OCI-LY1 (cell line): ENCODE measurements at regions not wholly inside any gene's neighbourhood (a gene's known extent, or its start where the extent isn't known, plus 50 kb on each side); places are given as distances from the start of the nearest gene placed in this dataset.
"Not testable (repeated sequence)": the region's sequence is repeated elsewhere in the genome, so short reads cannot be mapped to it uniquely, and the experiment has no call there.

Experiments used
- H2AFZ ChIP-seq: fragments of 200-600 bp; sonication (generic), shearing (Covaris generic); 2 replicates; pipeline ENCODE4 v1.6.0; 2014; ENCODE audit warnings: antibody characterized with exemption, mild to moderate bottlenecking, low read length
- H3F3A ChIP-seq: fragments of 200-600 bp; sonication (generic), shearing (Covaris generic); 2 replicates; pipeline ENCODE4 v1.6.0; 2014; ENCODE audit warnings: mild to moderate bottlenecking, antibody characterized with exemption, low read length, moderate library complexity; ENCODE audit not compliant: insufficient read depth
- H3K27ac ChIP-seq: fragments of 200-600 bp; sonication (generic); 2 replicates; pipeline ENCODE4 v1.5.1; 2014; ENCODE audit warnings: low read length, mixed run types, mild to moderate bottlenecking, low read depth; ENCODE audit not compliant: poor library complexity, severe bottlenecking
- H3K27me3 ChIP-seq: fragments of 200-600 bp; sonication (generic); 2 replicates; pipeline ENCODE4 v1.6.0; 2014; ENCODE audit warnings: antibody characterized with exemption, mild to moderate bottlenecking, low read length, moderate library complexity; ENCODE audit not compliant: insufficient read depth
- H3K36me3 ChIP-seq: fragments of 200-600 bp; sonication (generic); 2 replicates; pipeline ENCODE4 v1.6.1; 2014; ENCODE audit warnings: mild to moderate bottlenecking, antibody characterized with exemption, low read length, moderate library complexity, mixed read lengths; ENCODE audit not compliant: insufficient read depth
- H3K4me1 ChIP-seq: fragments of 200-600 bp; sonication (generic); 2 replicates; pipeline ENCODE4 v1.5.1; 2014; ENCODE audit warnings: mild to moderate bottlenecking, low read length, moderate library complexity; ENCODE audit not compliant: insufficient read depth, severe bottlenecking
- H3K4me2 ChIP-seq: fragments of 200-600 bp; sonication (generic), shearing (Covaris generic); 2 replicates; pipeline ENCODE4 v1.6.1; 2014; ENCODE audit warnings: low read length
- H3K4me3 ChIP-seq: fragments of 200-600 bp; sonication (generic); 2 replicates; pipeline ENCODE4 v1.5.1; 2014; ENCODE audit warnings: low read length, low read depth, mild to moderate bottlenecking, mixed read lengths; ENCODE audit not compliant: poor library complexity, severe bottlenecking
- H3K79me2 ChIP-seq: fragments of 200-600 bp; shearing (Covaris generic); 2 replicates; pipeline ENCODE4 v1.6.1; 2016; ENCODE audit warnings: mixed run types, low read length, mixed read lengths; ENCODE audit not compliant: insufficient read depth
- H3K9ac ChIP-seq: fragments of 200-600 bp; sonication (generic), shearing (Covaris generic); 2 replicates; pipeline ENCODE4 v1.6.1; 2014; ENCODE audit warnings: mild to moderate bottlenecking, low read length, mixed read lengths
- H3K9me2 ChIP-seq: fragments of 200-600 bp; sonication (generic), shearing (Covaris generic); 2 replicates; pipeline ENCODE4 v1.6.1; 2014; ENCODE audit warnings: low read depth, mild to moderate bottlenecking, low read length, mixed read lengths
- H3K9me3 ChIP-seq: fragments of 200-600 bp; shearing (Covaris generic); 2 replicates; pipeline ENCODE4 v1.6.1; 2014; ENCODE audit warnings: low read length, mixed read lengths
- H4K20me1 ChIP-seq: fragments of 200-600 bp; sonication (generic), shearing (Covaris generic); 2 replicates; pipeline ENCODE4 v1.6.0; 2016; ENCODE audit warnings: mild to moderate bottlenecking, low read length; ENCODE audit not compliant: insufficient read depth
- EZH2 ChIP-seq: fragments of 200-600 bp; sonication (generic), shearing (Covaris generic); IDR thresholded peaks from 2 replicates; pipeline ENCODE4 v1.8.0; 2017; ENCODE audit warnings: borderline replicate concordance, mixed run types, mild to moderate bottlenecking, antibody characterized with exemption, low read length, moderate library complexity, mixed read lengths
- TF ChIP-seq, protein P1 (sequence below): fragments of 200-600 bp; sonication (generic), shearing (Covaris generic); IDR thresholded peaks from 2 replicates; pipeline ENCODE4 v1.5.1; 2017; ENCODE audit warnings: mild to moderate bottlenecking, antibody characterized with exemption, low read length, moderate library complexity, mixed read lengths

GRCh38 chr7:96826089-96826488 is 116.4 kb upstream of the SEM1 start:
- Histone ChIP-seq H3K4me3 (no peak overlapping the region), H4K20me1 (no peaks in the 10 kb centered on the region), H3K27me3 (no peaks in the 10 kb centered on the region), H3K27ac (no peak overlapping the region), H3K4me1 (no peaks in the 10 kb centered on the region), H3K9me2 (no peaks in the 10 kb centered on the region), H2AFZ (no peak overlapping the region), H3F3A (no peaks in the 10 kb centered on the region), H3K9ac (no peak overlapping the region), H3K4me2 (no peak overlapping the region), H3K79me2 (no peaks in the 10 kb centered on the region), H3K9me3 (no peaks in the 10 kb centered on the region), H3K36me3 (no peaks in the 10 kb centered on the region)
- TF ChIP-seq, protein P1, sequence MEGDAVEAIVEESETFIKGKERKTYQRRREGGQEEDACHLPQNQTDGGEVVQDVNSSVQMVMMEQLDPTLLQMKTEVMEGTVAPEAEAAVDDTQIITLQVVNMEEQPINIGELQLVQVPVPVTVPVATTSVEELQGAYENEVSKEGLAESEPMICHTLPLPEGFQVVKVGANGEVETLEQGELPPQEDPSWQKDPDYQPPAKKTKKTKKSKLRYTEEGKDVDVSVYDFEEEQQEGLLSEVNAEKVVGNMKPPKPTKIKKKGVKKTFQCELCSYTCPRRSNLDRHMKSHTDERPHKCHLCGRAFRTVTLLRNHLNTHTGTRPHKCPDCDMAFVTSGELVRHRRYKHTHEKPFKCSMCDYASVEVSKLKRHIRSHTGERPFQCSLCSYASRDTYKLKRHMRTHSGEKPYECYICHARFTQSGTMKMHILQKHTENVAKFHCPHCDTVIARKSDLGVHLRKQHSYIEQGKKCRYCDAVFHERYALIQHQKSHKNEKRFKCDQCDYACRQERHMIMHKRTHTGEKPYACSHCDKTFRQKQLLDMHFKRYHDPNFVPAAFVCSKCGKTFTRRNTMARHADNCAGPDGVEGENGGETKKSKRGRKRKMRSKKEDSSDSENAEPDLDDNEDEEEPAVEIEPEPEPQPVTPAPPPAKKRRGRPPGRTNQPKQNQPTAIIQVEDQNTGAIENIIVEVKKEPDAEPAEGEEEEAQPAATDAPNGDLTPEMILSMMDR: no peak
- no peak for TF ChIP-seq EZH2

GRCh38 chr7:96827701-96828100 is 118.1 kb upstream of the SEM1 start:
- Histone ChIP-seq H3K27me3 (no peaks in the 10 kb centered on the region), H3K27ac (no peak overlapping the region), H2AFZ (no peak overlapping the region), H3K9me2 (no peaks in the 10 kb centered on the region), H3K9ac (no peak overlapping the region), H3K36me3 (no peaks in the 10 kb centered on the region), H3F3A (no peaks in the 10 kb centered on the region), H3K4me1 (no peaks in the 10 kb centered on the region), H4K20me1 (no peaks in the 10 kb centered on the region), H3K4me2 (no peak overlapping the region), H3K9me3 (no peaks in the 10 kb centered on the region), H3K79me2 (no peaks in the 10 kb centered on the region), H3K4me3 (no peak overlapping the region)
- TF ChIP-seq, protein P1: no peak
- no peak for TF ChIP-seq EZH2

DNA sequence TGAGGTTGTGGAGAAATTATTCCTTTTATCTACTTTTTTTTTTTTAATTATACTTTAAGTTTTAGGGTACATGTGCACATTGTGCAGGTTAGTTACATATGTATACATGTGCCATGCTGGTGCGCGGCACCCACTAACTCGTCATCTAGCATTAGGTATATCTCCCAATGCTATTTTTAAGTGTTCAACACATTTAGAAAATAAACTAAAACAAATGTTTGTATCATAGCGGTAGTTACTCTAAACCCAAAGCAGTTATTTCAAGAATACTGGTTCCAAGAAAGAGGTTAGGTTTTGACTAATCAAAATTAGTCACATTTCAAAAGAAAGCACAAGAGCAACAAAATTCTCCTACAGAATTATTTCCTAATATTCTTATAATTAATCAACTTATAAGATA is 119.5 kb upstream of the SEM1 start:
- not testable (repeated sequence) for H3K79me2 ChIP-seq, H3K27ac ChIP-seq, H3F3A ChIP-seq, H4K20me1 ChIP-seq, H3K36me3 ChIP-seq, H3K4me2 ChIP-seq, H3K4me3 ChIP-seq, H3K27me3 ChIP-seq, H3K4me1 ChIP-seq, H2AFZ ChIP-seq, H3K9ac ChIP-seq, H3K9me2 ChIP-seq, H3K9me3 ChIP-seq

DNA sequence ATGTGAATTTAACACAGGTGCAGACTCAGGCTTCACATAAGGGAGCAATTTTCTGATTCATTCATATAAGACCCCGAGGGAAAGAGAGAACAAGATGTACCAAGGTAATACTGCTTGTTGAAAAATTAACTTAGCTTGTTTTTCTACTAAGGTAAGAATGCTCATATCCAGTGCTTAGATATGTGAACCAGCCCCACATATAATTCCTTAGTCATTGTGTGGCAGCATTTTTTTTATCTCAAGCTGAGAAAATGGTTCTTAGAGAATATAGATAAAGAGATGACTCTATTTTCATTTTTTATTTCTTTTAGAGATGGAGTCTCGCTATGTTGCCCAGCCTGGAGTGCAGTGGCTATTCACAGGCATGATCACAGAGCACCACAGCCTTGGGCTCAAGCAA is 121.8 kb upstream of the SEM1 start:
- Histone ChIP-seq H3F3A (no peaks in the 10 kb centered on the region), H2AFZ (no peak overlapping the region), H3K9me3 (no peaks in the 10 kb centered on the region)

More for the DNA sequence above, 121.8 kb upstream of the SEM1 start:
- Histone ChIP-seq H3K4me3 (no peak overlapping the region), H3K27me3 (no peaks in the 10 kb centered on the region), H3K9me2 (no peaks in the 10 kb centered on the region), H3K36me3 (no peaks in the 10 kb centered on the region), H3K79me2 (no peaks in the 10 kb centered on the region), H3K4me1 (no peaks in the 10 kb centered on the region), H3K9ac (no peak overlapping the region), H3K4me2 (no peak overlapping the region), H3K27ac (no peak overlapping the region), H4K20me1 (no peaks in the 10 kb centered on the region)
- TF ChIP-seq, protein P1: no peak
- no peak for TF ChIP-seq EZH2
